SK-N-DZ (cell line): ENCODE measurements at regions not wholly inside any gene's neighbourhood (a gene's known extent, or its start where the extent isn't known, plus 50 kb on each side); places are given as distances from the start of the nearest gene placed in this dataset.
"Not testable (repeated sequence)": the region's sequence is repeated elsewhere in the genome, so short reads cannot be mapped to it uniquely, and the experiment has no call there.

Experiments
- DNase-seq: peaks from one replicate; pipeline ENCODE4 v3.0.0-alpha.2; 2015; ENCODE audit warnings: low spot score

GRCh38 chr13:55893540-55893939, 1247.2 kb upstream of the PRR20A start:
- no peak for DNase-seq

GRCh38 chr13:55937180-55937579, 1203.5 kb upstream of the PRR20A start:
- no peak for DNase-seq

- no peak for DNase-seq
Measured at GRCh38 chr13:55948175-55948574, 1192.5 kb upstream of the PRR20A start.

GRCh38 chr13:55963934-55964333, 1176.8 kb upstream of the PRR20A start:
- no peak for DNase-seq

GRCh38 chr13:55967055-55967454, 1173.7 kb upstream of the PRR20A start:
- DNase-seq, result no peak

GRCh38 chr13:55977436-55977835, 1163.3 kb upstream of the PRR20A start:
- no peak for DNase-seq

GRCh38 chr13:55981381-55981780, 1159.3 kb upstream of the PRR20A start:
- no peak for DNase-seq

- DNase-seq, result not testable (repeated sequence)
Measured at GRCh38 chr13:55984026-55984425, 1156.7 kb upstream of the PRR20A start.

- no peak for DNase-seq
Measured at GRCh38 chr13:55990631-55991030, 1150.1 kb upstream of the PRR20A start.

GRCh38 chr13:55991666-55992065, 1149.1 kb upstream of the PRR20A start:
- no peak for DNase-seq

GRCh38 chr13:55992145-55992544, 1148.6 kb upstream of the PRR20A start:
- no peak for DNase-seq

GRCh38 chr13:55999709-56000108, 1141.0 kb upstream of the PRR20A start:
- no peak for DNase-seq

- no peak for DNase-seq
Measured at GRCh38 chr13:56009418-56009817, 1131.3 kb upstream of the PRR20A start.

- no peak for DNase-seq
Measured at GRCh38 chr13:56012644-56013043, 1128.1 kb upstream of the PRR20A start.

- DNase-seq, result no peak
Measured at GRCh38 chr13:56015919-56016318, 1124.8 kb upstream of the PRR20A start.

GRCh38 chr13:56019606-56020005, 1121.1 kb upstream of the PRR20A start:
- DNase-seq, result no peak

GRCh38 chr13:56020425-56020824, 1120.3 kb upstream of the PRR20A start:
- DNase-seq, result no peak

GRCh38 chr13:56039992-56040391, 1100.7 kb upstream of the PRR20A start:
- no peak for DNase-seq

- DNase-seq, result no peak
Measured at GRCh38 chr13:56066321-56066720, 1074.4 kb upstream of the PRR20A start.

- no peak for DNase-seq
Measured at GRCh38 chr13:56102641-56103040, 1038.1 kb upstream of the PRR20A start.

GRCh38 chr13:56110751-56111150, 1030.0 kb upstream of the PRR20A start:
- DNase-seq, result no peak

- no peak for DNase-seq
Measured at GRCh38 chr13:56134524-56134923, 1006.2 kb upstream of the PRR20A start.

- no peak for DNase-seq
Measured at GRCh38 chr13:56166864-56167263, 973.9 kb upstream of the PRR20A start.

GRCh38 chr13:56168581-56168980, 972.1 kb upstream of the PRR20A start:
- no peak for DNase-seq

- no peak for DNase-seq
Measured at GRCh38 chr13:56173346-56173745, 967.4 kb upstream of the PRR20A start.
